Cardiac fibroblast (primary cell): ENCODE measurements at regions not wholly inside any gene's neighbourhood (a gene's known extent, or its start where the extent isn't known, plus 50 kb on each side); places are given as distances from the start of the nearest gene placed in this dataset.

Source experiments
- DNase-seq, 2 donors: peaks; one replicate each; pipeline versions ENCODE4 v3.0.0 to v3.0.0-alpha.2; 2010; ENCODE audit warnings: low read depth in 2 of 2
- H3K4me3 ChIP-seq, 2 donors: replicated peaks in 1 of 2; 1 replicate in 1 of 2; 2 replicates in 1 of 2; pipeline ENCODE4 v1.5.1; 2011; ENCODE audit warnings: low read depth in 2 of 2, low read length in 2 of 2, mild to moderate bottlenecking in 2 of 2, moderate library complexity in 1 of 2
- CTCF ChIP-seq: IDR thresholded peaks from one replicate; pipeline ENCODE4 v1.5.1; 2011; ENCODE audit warnings: low read depth, mild to moderate bottlenecking, low read length, inconsistent platforms

- no peak for DNase-seq
- no peak overlapping the region for H3K4me3 ChIP-seq
- TF ChIP-seq CTCF: no peak
Measured at GRCh38 chr13:67374391-67374790, 144.3 kb upstream of the PCDH9 start.

GRCh38 chr13:67372868-67373464, 142.8 kb upstream of the PCDH9 start:
- no peak overlapping the region for H3K4me3 ChIP-seq
- DNase-seq: no peak
- no peak for TF ChIP-seq CTCF

- DNase-seq: peak; percentile 90 to 98
- H3K4me3 ChIP-seq: no peak overlapping the region
- TF ChIP-seq CTCF: no peak
Measured at GRCh38 chr13:67369895-67370660, 139.9 kb upstream of the PCDH9 start.

GRCh38 chr13:67367399-67367798, 137.3 kb upstream of the PCDH9 start:
- no peak for TF ChIP-seq CTCF
- H3K4me3 ChIP-seq: no peak overlapping the region
- peak in 1 of 2 donors; percentile 49 for DNase-seq

GRCh38 chr13:67366533-67366932, 136.4 kb upstream of the PCDH9 start:
- no peak overlapping the region for H3K4me3 ChIP-seq
- peak; percentile 36 for TF ChIP-seq CTCF
- DNase-seq: peak; percentile 52 to 66

GRCh38 chr13:67355812-67356476, 125.8 kb upstream of the PCDH9 start:
- no peak for DNase-seq
- H3K4me3 ChIP-seq: no peak overlapping the region
- TF ChIP-seq CTCF: no peak
